COR-L47 (cell line): ENCODE measurements at regions not wholly inside any gene's neighbourhood (a gene's known extent, or its start where the extent isn't known, plus 50 kb on each side); places are given as distances from the start of the nearest gene placed in this dataset.
A peak's percentile ranks its signal among the peaks of the same experiment; 100 is the strongest.

ENCODE experiments used
- DNase-seq: peaks from one replicate; lab custom pipeline; 2025; lab: John Stamatoyannopoulos, UW

- no peak for DNase-seq
These were observed 91.5 kb upstream of the ESRRG start for GRCh38 chr1:216814576-216815259.

- DNase-seq = no peak
These were observed 89.7 kb upstream of the ESRRG start for GRCh38 chr1:216812966-216813365.

- no peak for DNase-seq
These were observed 86.4 kb upstream of the ESRRG start for GRCh38 chr1:216809649-216810048.

GRCh38 chr1:216807696-216808095 lies 84.5 kb upstream of the ESRRG start:
- DNase-seq = no peak

- DNase-seq = peak; percentile 63
These were observed 82.7 kb upstream of the ESRRG start for GRCh38 chr1:216805953-216806352.

- no peak for DNase-seq
These were observed 82.0 kb upstream of the ESRRG start for GRCh38 chr1:216805233-216805632.

- peak; percentile 19 for DNase-seq
These were observed 80.9 kb upstream of the ESRRG start for GRCh38 chr1:216804111-216804510.

GRCh38 chr1:216794586-216794985 lies 71.4 kb upstream of the ESRRG start:
- DNase-seq = no peak

- DNase-seq = no peak
These were observed 70.7 kb upstream of the ESRRG start for GRCh38 chr1:216793973-216794372.

- no peak for DNase-seq
These were observed 70.1 kb upstream of the ESRRG start for GRCh38 chr1:216793303-216793702.

- DNase-seq = no peak
These were observed 65.4 kb upstream of the ESRRG start for GRCh38 chr1:216788671-216789070.

- no peak for DNase-seq
These were observed 62.5 kb upstream of the ESRRG start for GRCh38 chr1:216785737-216786136.

- no peak for DNase-seq
These were observed 62.0 kb upstream of the ESRRG start for GRCh38 chr1:216785221-216785620.

- DNase-seq = no peak
These were observed 56.5 kb upstream of the ESRRG start for GRCh38 chr1:216779686-216780085.

GRCh38 chr1:216778737-216779136 lies 55.5 kb upstream of the ESRRG start:
- no peak for DNase-seq

GRCh38 chr1:216777148-216777547 lies 53.9 kb upstream of the ESRRG start:
- DNase-seq = no peak
